GM19438 (cell line): ENCODE measurements at regions not wholly inside any gene's neighbourhood (a gene's known extent, or its start where the extent isn't known, plus 50 kb on each side); places are given as distances from the start of the nearest gene placed in this dataset.
"Not testable (repeated sequence)": the region's sequence is repeated elsewhere in the genome, so short reads cannot be mapped to it uniquely, and the experiment has no call there.

Experiments used
- ATAC-seq: cut with Tn5 transposase; IDR thresholded peaks from one replicate; pipeline ENCODE4 v1.9.1; 2021; ENCODE audit warnings: low read depth; ENCODE audit not compliant: unreplicated experiment

- no peak for ATAC-seq
Observed at GRCh38 chr2:67614454-67614853, 217.3 kb downstream of the ETAA1 start.

- ATAC-seq, result peak; percentile 74
Observed at GRCh38 chr2:67616749-67617148, 219.6 kb downstream of the ETAA1 start.

- no peak for ATAC-seq
Observed at GRCh38 chr2:67619204-67619603, 222.1 kb downstream of the ETAA1 start.

GRCh38 chr2:67623741-67624140 lies 226.6 kb downstream of the ETAA1 start:
- ATAC-seq, result not testable (repeated sequence)

GRCh38 chr2:67625178-67625577 lies 228.0 kb downstream of the ETAA1 start:
- no peak for ATAC-seq

- ATAC-seq, result no peak
Observed at GRCh38 chr2:67625690-67626475, 228.8 kb downstream of the ETAA1 start.

GRCh38 chr2:67626656-67627055 lies 229.5 kb downstream of the ETAA1 start:
- ATAC-seq, result no peak

GRCh38 chr2:67627456-67628207 lies 230.5 kb downstream of the ETAA1 start:
- no peak for ATAC-seq

- ATAC-seq, result no peak
Observed at GRCh38 chr2:67628892-67629291, 231.8 kb downstream of the ETAA1 start.

GRCh38 chr2:67631483-67631882 lies 234.3 kb downstream of the ETAA1 start:
- ATAC-seq, result no peak

- ATAC-seq, result no peak
Observed at GRCh38 chr2:67633212-67633856, 236.2 kb downstream of the ETAA1 start.

GRCh38 chr2:67638146-67638545 lies 241.0 kb downstream of the ETAA1 start:
- ATAC-seq, result no peak

GRCh38 chr2:67641312-67642045 lies 244.3 kb downstream of the ETAA1 start:
- ATAC-seq, result no peak

GRCh38 chr2:67642046-67642382 lies 244.9 kb downstream of the ETAA1 start:
- ATAC-seq, result no peak

- ATAC-seq, result no peak
Observed at GRCh38 chr2:67642961-67643360, 245.8 kb downstream of the ETAA1 start.

- ATAC-seq, result no peak
Observed at GRCh38 chr2:67645280-67646138, 248.4 kb downstream of the ETAA1 start.

- ATAC-seq, result no peak
Observed at GRCh38 chr2:67646714-67647333, 249.7 kb downstream of the ETAA1 start.

GRCh38 chr2:67649331-67650261 lies 252.5 kb downstream of the ETAA1 start:
- ATAC-seq, result no peak
